Fibroblast of mammary gland (primary cell): ENCODE measurements at regions not wholly inside any gene's neighbourhood (a gene's known extent, or its start where the extent isn't known, plus 50 kb on each side); places are given as distances from the start of the nearest gene placed in this dataset.
A peak's percentile ranks its signal among the peaks of the same experiment; 100 is the strongest.

ENCODE experiments used
- DNase-seq: peaks from one replicate; pipeline ENCODE4 v3.0.0-alpha.2; 2010; ENCODE audit warnings: low read depth
- H3K4me3 ChIP-seq: 2 replicates; pipeline ENCODE4 v1.5.1; 2011; ENCODE audit warnings: low read depth, mild to moderate bottlenecking, low read length, moderate library complexity; ENCODE audit not compliant: control insufficient read depth
- CTCF ChIP-seq: conservative IDR thresholded peaks from 2 replicates; pipeline ENCODE4 v1.5.1; 2011; ENCODE audit warnings: low read depth, low read length, inconsistent platforms; ENCODE audit not compliant: control insufficient read depth, insufficient read depth

GRCh38 chr6:105511639-105512038 lies 108.8 kb upstream of the PREP start:
- no peak for TF ChIP-seq CTCF
- no peak for DNase-seq
- no peak overlapping the region for H3K4me3 ChIP-seq

- no peak for TF ChIP-seq CTCF
- no peak overlapping the region for H3K4me3 ChIP-seq
- peak; percentile 68 for DNase-seq
Measured at GRCh38 chr6:105510746-105511145, 107.9 kb upstream of the PREP start.

GRCh38 chr6:105509506-105510331 lies 106.8 kb upstream of the PREP start:
- peak; percentile 32 for TF ChIP-seq CTCF
- no peak overlapping the region for H3K4me3 ChIP-seq
- peak; percentile 30 for DNase-seq

- no peak for TF ChIP-seq CTCF
- no peak for DNase-seq
- no peak overlapping the region for H3K4me3 ChIP-seq
Measured at GRCh38 chr6:105507811-105508210, 104.9 kb upstream of the PREP start.

- no peak overlapping the region for H3K4me3 ChIP-seq
- TF ChIP-seq CTCF = no peak
- peak; percentile 19 for DNase-seq
Measured at GRCh38 chr6:105504706-105505105, 101.8 kb upstream of the PREP start.

GRCh38 chr6:105503641-105504040 lies 100.8 kb upstream of the PREP start:
- no peak overlapping the region for H3K4me3 ChIP-seq
- no peak for TF ChIP-seq CTCF
- no peak for DNase-seq
